GM12892 (cell line): ENCODE measurements at regions not wholly inside any gene's neighbourhood (a gene's known extent, or its start where the extent isn't known, plus 50 kb on each side); places are given as distances from the start of the nearest gene placed in this dataset.

Experiments used
- DNase-seq: peaks from one replicate; pipeline ENCODE4 v3.0.0; 2011; ENCODE audit not compliant: insufficient read length
- FAIRE-seq: peaks from 2 replicates; lab custom pipeline; 2011; peaks lifted over from hg19 to GRCh38; lab: Jason Lieb, UNC
- POLR2A ChIP-seq: IDR thresholded peaks from 2 replicates; pipeline ENCODE4 v1.6.1; 2011; ENCODE audit warnings: low read depth, low read length, control low read depth
- POLR2AphosphoS5 ChIP-seq: IDR thresholded peaks from 2 replicates; pipeline ENCODE4 v1.6.1; 2011; ENCODE audit warnings: low read depth, low read length, control low read depth
- TAF1 ChIP-seq: IDR thresholded peaks from 2 replicates; pipeline ENCODE4 v1.6.1; 2011; ENCODE audit warnings: low read depth, mild to moderate bottlenecking, control low read depth, low read length, borderline replicate concordance

- DNase-seq = no peak
- no peak for FAIRE-seq
- TF ChIP-seq TAF1 = no peak
- no peak for TF ChIP-seq POLR2A
- no peak for TF ChIP-seq POLR2AphosphoS5
Observed at GRCh38 chr22:49241174-49241851, 586.4 kb downstream of the BRD1 start.

- DNase-seq (no peak), FAIRE-seq (no peak)
- no peak for TF ChIP-seq POLR2A
- no peak for TF ChIP-seq TAF1
- no peak for TF ChIP-seq POLR2AphosphoS5
Observed at GRCh38 chr22:49240472-49240871, 587.2 kb downstream of the BRD1 start.

GRCh38 chr22:49240016-49240380 lies 587.7 kb downstream of the BRD1 start:
- TF ChIP-seq POLR2AphosphoS5 = no peak
- TF ChIP-seq TAF1 = no peak
- no peak for TF ChIP-seq POLR2A
- DNase-seq = no peak
- no peak for FAIRE-seq

GRCh38 chr22:49239264-49240015 lies 588.2 kb downstream of the BRD1 start:
- no peak for TF ChIP-seq TAF1
- TF ChIP-seq POLR2A = no peak
- TF ChIP-seq POLR2AphosphoS5 = no peak
- FAIRE-seq = no peak
- no peak for DNase-seq

- TF ChIP-seq TAF1 (no peak), POLR2AphosphoS5 (no peak), POLR2A (no peak)
- FAIRE-seq = no peak
- no peak for DNase-seq
Observed at GRCh38 chr22:49238181-49239141, 589.2 kb downstream of the BRD1 start.

- TF ChIP-seq TAF1 (no peak), POLR2A (no peak)
- no peak for DNase-seq
- no peak for FAIRE-seq
Observed at GRCh38 chr22:49237703-49238102, 590.0 kb downstream of the BRD1 start.

- no peak for FAIRE-seq
- DNase-seq = no peak
Observed at GRCh38 chr22:49237279-49237678, 590.4 kb downstream of the BRD1 start.

GRCh38 chr22:49236541-49237075 lies 591.1 kb downstream of the BRD1 start:
- FAIRE-seq = no peak

More at GRCh38 chr22:49237279-49237678, 590.4 kb downstream of the BRD1 start:
- TF ChIP-seq POLR2AphosphoS5 (no peak), POLR2A (no peak)

GRCh38 chr22:49235463-49236300 lies 592.0 kb downstream of the BRD1 start:
- TF ChIP-seq POLR2AphosphoS5 = no peak
- TF ChIP-seq TAF1 = no peak
- DNase-seq (no peak), FAIRE-seq (no peak)

More at GRCh38 chr22:49236541-49237075, 591.1 kb downstream of the BRD1 start:
- no peak for DNase-seq
- TF ChIP-seq POLR2AphosphoS5 (no peak), TAF1 (no peak), POLR2A (no peak)

- DNase-seq (no peak), FAIRE-seq (no peak)
- TF ChIP-seq TAF1 (no peak), POLR2AphosphoS5 (no peak), POLR2A (no peak)
Observed at GRCh38 chr22:49234459-49234858, 593.2 kb downstream of the BRD1 start.
